NB4 (cell line): ENCODE measurements at regions not wholly inside any gene's neighbourhood (a gene's known extent, or its start where the extent isn't known, plus 50 kb on each side); places are given as distances from the start of the nearest gene placed in this dataset.

ENCODE experiments used
- POLR2A ChIP-seq: IDR thresholded peaks from 2 replicates; pipeline ENCODE4 v1.6.1; 2011; ENCODE audit warnings: mild to moderate bottlenecking; ENCODE audit not compliant: insufficient read length; ENCODE audit errors: extremely low read depth
- TF ChIP-seq, protein P1 (sequence below): IDR thresholded peaks from one replicate; pipeline ENCODE4 v1.5.1; 2012; ENCODE audit warnings: low read depth, low read length
- TF ChIP-seq, protein P2 (sequence below): IDR thresholded peaks from 2 replicates; pipeline ENCODE4 v1.6.1; 2011; ENCODE audit warnings: low read depth, low read length

DNA sequence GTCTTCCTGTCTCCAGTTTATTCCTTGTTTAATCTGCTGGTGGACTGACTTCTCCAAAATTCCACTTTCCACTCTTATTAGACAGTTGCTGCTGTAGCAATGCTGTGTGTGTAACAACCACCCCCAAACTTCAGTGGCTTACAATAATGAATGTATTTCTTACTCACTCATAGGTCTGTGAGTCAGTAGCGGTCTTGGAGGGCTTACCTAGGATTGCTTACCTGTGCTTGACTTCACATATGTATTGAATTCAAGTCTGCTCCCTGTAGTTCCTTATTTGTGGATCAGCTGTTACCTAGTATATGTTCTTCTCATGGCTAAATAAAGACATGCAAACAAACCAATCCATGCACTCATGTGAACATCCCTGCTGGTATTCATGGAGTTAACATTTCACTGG, 224.6 kb downstream of the MAP2K6 start:
- TF ChIP-seq, protein P1, sequence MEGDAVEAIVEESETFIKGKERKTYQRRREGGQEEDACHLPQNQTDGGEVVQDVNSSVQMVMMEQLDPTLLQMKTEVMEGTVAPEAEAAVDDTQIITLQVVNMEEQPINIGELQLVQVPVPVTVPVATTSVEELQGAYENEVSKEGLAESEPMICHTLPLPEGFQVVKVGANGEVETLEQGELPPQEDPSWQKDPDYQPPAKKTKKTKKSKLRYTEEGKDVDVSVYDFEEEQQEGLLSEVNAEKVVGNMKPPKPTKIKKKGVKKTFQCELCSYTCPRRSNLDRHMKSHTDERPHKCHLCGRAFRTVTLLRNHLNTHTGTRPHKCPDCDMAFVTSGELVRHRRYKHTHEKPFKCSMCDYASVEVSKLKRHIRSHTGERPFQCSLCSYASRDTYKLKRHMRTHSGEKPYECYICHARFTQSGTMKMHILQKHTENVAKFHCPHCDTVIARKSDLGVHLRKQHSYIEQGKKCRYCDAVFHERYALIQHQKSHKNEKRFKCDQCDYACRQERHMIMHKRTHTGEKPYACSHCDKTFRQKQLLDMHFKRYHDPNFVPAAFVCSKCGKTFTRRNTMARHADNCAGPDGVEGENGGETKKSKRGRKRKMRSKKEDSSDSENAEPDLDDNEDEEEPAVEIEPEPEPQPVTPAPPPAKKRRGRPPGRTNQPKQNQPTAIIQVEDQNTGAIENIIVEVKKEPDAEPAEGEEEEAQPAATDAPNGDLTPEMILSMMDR: no peak
- TF ChIP-seq POLR2A: no peak
- TF ChIP-seq, protein P2, sequence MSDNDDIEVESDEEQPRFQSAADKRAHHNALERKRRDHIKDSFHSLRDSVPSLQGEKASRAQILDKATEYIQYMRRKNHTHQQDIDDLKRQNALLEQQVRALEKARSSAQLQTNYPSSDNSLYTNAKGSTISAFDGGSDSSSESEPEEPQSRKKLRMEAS: no peak
